Lower leg skin (tissue), 3 donors: ENCODE measurements at regions not wholly inside any gene's neighbourhood (a gene's known extent, or its start where the extent isn't known, plus 50 kb on each side); places are given as distances from the start of the nearest gene placed in this dataset.

ENCODE experiments used
- POLR2A ChIP-seq, 2 donors: fragments of 450-650 bp; IDR thresholded peaks; one replicate each; pipeline ENCODE4 v1.6.1; 2016 to 2017; ENCODE audit warnings: antibody characterized with exemption in 2 of 2, mild to moderate bottlenecking in 1 of 2, moderate library complexity in 1 of 2
- TF ChIP-seq, protein P1 (sequence below), 3 donors: fragments of 450-650 bp; IDR thresholded peaks; one replicate each; pipeline ENCODE4 v1.5.1; 2016; ENCODE audit warnings: antibody characterized with exemption in 3 of 3, mild to moderate bottlenecking in 3 of 3, moderate library complexity in 2 of 3

DNA sequence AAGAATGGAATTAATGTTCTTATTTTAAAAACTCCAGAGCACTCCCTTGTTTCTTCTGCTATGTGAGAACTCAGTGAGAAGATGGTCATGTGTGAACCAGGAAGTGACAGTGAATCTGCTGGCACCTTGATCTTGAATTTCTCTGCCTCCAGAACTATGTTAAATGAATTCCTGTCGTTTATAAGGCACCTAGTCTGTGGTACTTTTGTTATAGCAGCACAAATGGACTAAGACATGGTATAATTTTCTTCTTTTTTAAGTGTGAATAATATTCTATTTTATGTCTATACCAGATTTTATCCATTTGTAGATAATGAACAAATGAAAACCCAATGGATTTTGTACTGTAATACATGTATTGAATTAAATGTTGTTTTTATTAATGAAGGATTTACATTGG lies 601.9 kb upstream of the REG3G start:
- TF ChIP-seq, protein P1, sequence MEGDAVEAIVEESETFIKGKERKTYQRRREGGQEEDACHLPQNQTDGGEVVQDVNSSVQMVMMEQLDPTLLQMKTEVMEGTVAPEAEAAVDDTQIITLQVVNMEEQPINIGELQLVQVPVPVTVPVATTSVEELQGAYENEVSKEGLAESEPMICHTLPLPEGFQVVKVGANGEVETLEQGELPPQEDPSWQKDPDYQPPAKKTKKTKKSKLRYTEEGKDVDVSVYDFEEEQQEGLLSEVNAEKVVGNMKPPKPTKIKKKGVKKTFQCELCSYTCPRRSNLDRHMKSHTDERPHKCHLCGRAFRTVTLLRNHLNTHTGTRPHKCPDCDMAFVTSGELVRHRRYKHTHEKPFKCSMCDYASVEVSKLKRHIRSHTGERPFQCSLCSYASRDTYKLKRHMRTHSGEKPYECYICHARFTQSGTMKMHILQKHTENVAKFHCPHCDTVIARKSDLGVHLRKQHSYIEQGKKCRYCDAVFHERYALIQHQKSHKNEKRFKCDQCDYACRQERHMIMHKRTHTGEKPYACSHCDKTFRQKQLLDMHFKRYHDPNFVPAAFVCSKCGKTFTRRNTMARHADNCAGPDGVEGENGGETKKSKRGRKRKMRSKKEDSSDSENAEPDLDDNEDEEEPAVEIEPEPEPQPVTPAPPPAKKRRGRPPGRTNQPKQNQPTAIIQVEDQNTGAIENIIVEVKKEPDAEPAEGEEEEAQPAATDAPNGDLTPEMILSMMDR (IDR thresholded peaks at IDR 0.05): no peak
- TF ChIP-seq POLR2A (IDR thresholded peaks at IDR 0.05): no peak
